Germinal center (tissue), 1 donor: ENCODE measurements at regions not wholly inside any gene's neighbourhood (a gene's known extent, or its start where the extent isn't known, plus 50 kb on each side); places are given as distances from the start of the nearest gene placed in this dataset.
"Not testable (repeated sequence)": the region's sequence is repeated elsewhere in the genome, so short reads cannot be mapped to it uniquely, and the experiment has no call there.

Source experiments
- DNase-seq: peaks from one replicate; pipeline ENCODE4 v3.0.0; 2012; ENCODE audit warnings: mixed read lengths, low spot score

GRCh38 chr1:105137543-105138457 is 1388.1 kb downstream of the AMY1C start:
- DNase-seq = no peak

GRCh38 chr1:105138458-105138893 is 1388.8 kb downstream of the AMY1C start:
- no peak for DNase-seq

- no peak for DNase-seq
Measured at GRCh38 chr1:105172788-105173187, 1423.1 kb downstream of the AMY1C start.

- no peak for DNase-seq
Measured at GRCh38 chr1:105180789-105181188, 1431.1 kb downstream of the AMY1C start.

GRCh38 chr1:105204836-105205371 is 1455.2 kb downstream of the AMY1C start:
- DNase-seq = no peak

- no peak for DNase-seq
Measured at GRCh38 chr1:105208581-105208980, 1458.9 kb downstream of the AMY1C start.

- no peak for DNase-seq
Measured at GRCh38 chr1:105210747-105211146, 1461.0 kb downstream of the AMY1C start.

- no peak for DNase-seq
Measured at GRCh38 chr1:105231378-105231777, 1481.7 kb downstream of the AMY1C start.

GRCh38 chr1:105243411-105243810 is 1493.7 kb downstream of the AMY1C start:
- DNase-seq = no peak

GRCh38 chr1:105243969-105244368 is 1494.3 kb downstream of the AMY1C start:
- DNase-seq = no peak

GRCh38 chr1:105254906-105255305 is 1505.2 kb downstream of the AMY1C start:
- no peak for DNase-seq

- no peak for DNase-seq
Measured at GRCh38 chr1:105260001-105260400, 1510.3 kb downstream of the AMY1C start.

- DNase-seq = no peak
Measured at GRCh38 chr1:105270966-105271365, 1521.3 kb downstream of the AMY1C start.

- not testable (repeated sequence) for DNase-seq
Measured at GRCh38 chr1:105272376-105272775, 1522.7 kb downstream of the AMY1C start.

GRCh38 chr1:105294838-105295237 is 1545.1 kb downstream of the AMY1C start:
- no peak for DNase-seq

GRCh38 chr1:105310063-105310462 is 1560.4 kb downstream of the AMY1C start:
- DNase-seq = no peak

- no peak for DNase-seq
Measured at GRCh38 chr1:105317976-105318375, 1568.3 kb downstream of the AMY1C start.

GRCh38 chr1:105326886-105327285 is 1577.2 kb downstream of the AMY1C start:
- no peak for DNase-seq

- no peak for DNase-seq
Measured at GRCh38 chr1:105337420-105337819, 1587.7 kb downstream of the AMY1C start.

- DNase-seq = no peak
Measured at GRCh38 chr1:105343317-105343716, 1593.6 kb downstream of the AMY1C start.

GRCh38 chr1:105359457-105359856 is 1609.8 kb downstream of the AMY1C start:
- DNase-seq = no peak

GRCh38 chr1:105362438-105362837 is 1612.7 kb downstream of the AMY1C start:
- no peak for DNase-seq

GRCh38 chr1:105368446-105368845 is 1618.7 kb downstream of the AMY1C start:
- DNase-seq = no peak

- DNase-seq = no peak
Measured at GRCh38 chr1:105373681-105374080, 1624.0 kb downstream of the AMY1C start.
